RWPE2 (cell line): ENCODE measurements at regions not wholly inside any gene's neighbourhood (a gene's known extent, or its start where the extent isn't known, plus 50 kb on each side); places are given as distances from the start of the nearest gene placed in this dataset.

ENCODE experiments used
- ATAC-seq: fragments of 200-7000 bp; cut with Tn5 transposase; 3 replicates; pipeline ENCODE4 v1.9.1; 2021; ENCODE audit warnings: low read depth
- DNase-seq: peaks from one replicate; pipeline ENCODE4 v3.0.0-alpha.2; 2020; ENCODE audit warnings: low spot score
- H3K27ac ChIP-seq: fragments of 450-650 bp; 2 replicates; pipeline ENCODE4 v1.5.1; 2017; ENCODE audit warnings: mild to moderate bottlenecking; ENCODE audit not compliant: poor library complexity, severe bottlenecking
- H3K27me3 ChIP-seq: fragments of 250-450 bp; sonication (Bioruptor Pico); 2 replicates; pipeline ENCODE4 v1.5.1; 2021; ENCODE audit warnings: mild to moderate bottlenecking, moderate library complexity; ENCODE audit not compliant: insufficient read depth, poor library complexity, severe bottlenecking
- H3K36me3 ChIP-seq: fragments of 250-450 bp; sonication (Bioruptor Pico); 2 replicates; pipeline ENCODE4 v1.5.1; 2020; ENCODE audit warnings: low read depth, mild to moderate bottlenecking, moderate library complexity
- H3K4me1 ChIP-seq: fragments of 250-450 bp; sonication (Bioruptor Pico); 2 replicates; pipeline ENCODE4 v1.5.1; 2021; ENCODE audit warnings: mild to moderate bottlenecking, moderate library complexity; ENCODE audit not compliant: insufficient read depth, poor library complexity, severe bottlenecking
- H3K4me3 ChIP-seq: fragments of 250-450 bp; sonication (Bioruptor Pico); 2 replicates; pipeline ENCODE4 v1.5.1; 2021; ENCODE audit warnings: mild to moderate bottlenecking, moderate library complexity; ENCODE audit not compliant: severe bottlenecking
- H3K9me3 ChIP-seq: fragments of 250-450 bp; sonication (Bioruptor Pico); 2 replicates; pipeline ENCODE4 v1.5.1; 2021; ENCODE audit warnings: mild to moderate bottlenecking, moderate library complexity; ENCODE audit not compliant: severe bottlenecking
- TF ChIP-seq, protein P1 (sequence below): fragments of 450-650 bp; IDR thresholded peaks from one replicate; pipeline ENCODE4 v1.5.1; 2017; ENCODE audit warnings: mild to moderate bottlenecking, moderate library complexity; ENCODE audit not compliant: poor library complexity, severe bottlenecking

DNA sequence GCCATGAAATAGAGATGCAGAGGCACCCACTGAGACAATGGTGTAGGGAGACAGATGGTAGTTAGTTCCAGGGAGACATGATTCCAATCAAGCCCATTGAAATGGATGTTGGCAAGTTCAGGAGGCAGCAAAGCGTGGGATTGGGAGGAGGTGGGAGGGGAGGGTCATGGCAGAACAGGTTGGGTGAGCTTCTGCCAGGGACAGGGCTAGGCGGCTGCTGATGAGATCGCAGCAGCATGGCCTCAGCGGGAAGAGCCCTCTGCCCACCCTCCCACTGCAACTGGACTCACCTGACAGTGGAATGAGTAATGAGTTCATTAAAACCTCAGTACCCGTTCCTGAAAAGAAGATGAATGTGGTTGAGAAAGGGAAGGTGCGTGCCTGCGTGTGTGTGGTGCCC lies 418.2 kb downstream of the CDK5RAP2 start:
- Histone ChIP-seq H3K9me3 (no peaks in the 10 kb centered on the region), H3K4me1 (no peaks in the 10 kb centered on the region), H3K36me3 (no peaks in the 10 kb centered on the region), H3K27me3 (no peaks in the 10 kb centered on the region), H3K4me3 (no peak overlapping the region), H3K27ac (no peak overlapping the region)
- TF ChIP-seq, protein P1, sequence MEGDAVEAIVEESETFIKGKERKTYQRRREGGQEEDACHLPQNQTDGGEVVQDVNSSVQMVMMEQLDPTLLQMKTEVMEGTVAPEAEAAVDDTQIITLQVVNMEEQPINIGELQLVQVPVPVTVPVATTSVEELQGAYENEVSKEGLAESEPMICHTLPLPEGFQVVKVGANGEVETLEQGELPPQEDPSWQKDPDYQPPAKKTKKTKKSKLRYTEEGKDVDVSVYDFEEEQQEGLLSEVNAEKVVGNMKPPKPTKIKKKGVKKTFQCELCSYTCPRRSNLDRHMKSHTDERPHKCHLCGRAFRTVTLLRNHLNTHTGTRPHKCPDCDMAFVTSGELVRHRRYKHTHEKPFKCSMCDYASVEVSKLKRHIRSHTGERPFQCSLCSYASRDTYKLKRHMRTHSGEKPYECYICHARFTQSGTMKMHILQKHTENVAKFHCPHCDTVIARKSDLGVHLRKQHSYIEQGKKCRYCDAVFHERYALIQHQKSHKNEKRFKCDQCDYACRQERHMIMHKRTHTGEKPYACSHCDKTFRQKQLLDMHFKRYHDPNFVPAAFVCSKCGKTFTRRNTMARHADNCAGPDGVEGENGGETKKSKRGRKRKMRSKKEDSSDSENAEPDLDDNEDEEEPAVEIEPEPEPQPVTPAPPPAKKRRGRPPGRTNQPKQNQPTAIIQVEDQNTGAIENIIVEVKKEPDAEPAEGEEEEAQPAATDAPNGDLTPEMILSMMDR = no peak
- ATAC-seq (no peak), DNase-seq (no peak)

DNA sequence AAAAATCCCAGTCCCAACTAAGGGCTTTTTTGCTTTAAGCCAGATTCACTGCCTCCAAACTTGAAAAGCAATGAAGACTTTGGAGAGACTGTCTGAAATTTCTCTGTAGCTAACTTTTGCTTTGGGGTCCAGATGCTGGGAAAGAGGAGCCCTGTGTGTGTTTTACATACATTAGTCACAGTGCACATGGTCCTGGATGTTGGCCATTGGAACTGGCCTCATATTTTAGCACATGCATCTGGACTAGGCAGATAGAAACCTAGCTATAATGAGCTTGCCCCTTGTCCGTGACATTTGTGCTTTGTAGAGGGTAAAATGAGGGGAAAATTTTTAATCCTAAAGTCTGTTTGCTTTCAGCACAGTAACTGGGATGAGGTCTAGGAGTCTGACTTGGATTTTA lies 421.7 kb downstream of the CDK5RAP2 start:
- no peak for DNase-seq
- H3K36me3 ChIP-seq = no peaks in the 10 kb centered on the region
- no peaks in the 10 kb centered on the region for H3K9me3 ChIP-seq
- TF ChIP-seq, protein P1 = no peak
- H3K4me3 ChIP-seq = no peak overlapping the region
- no peak overlapping the region for H3K27ac ChIP-seq
- ATAC-seq = no peak
- no peaks in the 10 kb centered on the region for H3K4me1 ChIP-seq
- H3K27me3 ChIP-seq = no peaks in the 10 kb centered on the region

DNA sequence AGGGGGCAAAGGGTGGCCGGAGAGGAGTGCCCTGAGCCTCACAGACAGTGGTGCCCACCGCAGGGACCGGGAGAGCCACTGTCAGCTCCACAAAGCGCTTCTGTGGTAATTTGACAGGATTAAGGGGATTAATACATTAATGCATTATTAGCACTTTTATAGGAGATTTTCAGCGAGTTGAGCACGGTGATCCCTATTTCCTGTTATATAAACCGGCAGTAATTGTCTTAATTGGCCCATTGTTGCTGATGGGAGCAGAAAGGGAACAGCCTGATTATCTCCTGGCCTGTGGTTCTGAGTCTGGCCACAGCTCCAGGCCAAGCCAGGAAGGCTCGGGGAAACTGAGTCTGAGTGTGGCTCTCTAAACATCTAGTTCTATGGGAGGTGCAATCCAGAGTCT lies 423.6 kb downstream of the CDK5RAP2 start:
- H3K27me3 ChIP-seq = no peaks in the 10 kb centered on the region
- H3K27ac ChIP-seq = no peak overlapping the region
- ATAC-seq (no peak), DNase-seq (no peak)
- H3K4me1 ChIP-seq = no peaks in the 10 kb centered on the region
- H3K4me3 ChIP-seq = no peak overlapping the region
- H3K36me3 ChIP-seq = no peaks in the 10 kb centered on the region
- no peaks in the 10 kb centered on the region for H3K9me3 ChIP-seq
- TF ChIP-seq, protein P1 = no peak

DNA sequence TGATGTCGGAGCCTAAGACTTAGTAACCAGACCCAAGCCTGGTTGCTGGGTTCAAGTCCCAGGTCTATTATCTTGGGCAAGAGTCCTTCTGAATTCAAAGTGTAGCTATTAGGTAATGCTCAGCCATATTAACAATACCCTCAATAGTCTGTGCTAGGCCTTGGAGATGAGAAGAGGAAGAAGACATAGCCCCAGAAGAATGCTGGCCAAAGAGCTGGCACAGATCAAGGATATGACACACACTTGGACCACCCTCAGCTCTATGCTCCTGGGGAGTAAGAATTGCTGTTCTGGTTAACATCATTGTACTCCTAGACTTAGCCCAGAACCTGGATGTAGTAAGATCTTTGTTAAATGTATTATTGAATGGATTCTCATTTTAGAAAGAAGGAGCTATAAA lies 426.7 kb downstream of the CDK5RAP2 start:
- H3K27me3 ChIP-seq = no peaks in the 10 kb centered on the region
- no peaks in the 10 kb centered on the region for H3K9me3 ChIP-seq
- no peaks in the 10 kb centered on the region for H3K4me1 ChIP-seq
- no peak for DNase-seq
- no peak overlapping the region for H3K27ac ChIP-seq
- no peak overlapping the region for H3K4me3 ChIP-seq
- no peak for ATAC-seq
- TF ChIP-seq, protein P1 = no peak
- no peaks in the 10 kb centered on the region for H3K36me3 ChIP-seq

DNA sequence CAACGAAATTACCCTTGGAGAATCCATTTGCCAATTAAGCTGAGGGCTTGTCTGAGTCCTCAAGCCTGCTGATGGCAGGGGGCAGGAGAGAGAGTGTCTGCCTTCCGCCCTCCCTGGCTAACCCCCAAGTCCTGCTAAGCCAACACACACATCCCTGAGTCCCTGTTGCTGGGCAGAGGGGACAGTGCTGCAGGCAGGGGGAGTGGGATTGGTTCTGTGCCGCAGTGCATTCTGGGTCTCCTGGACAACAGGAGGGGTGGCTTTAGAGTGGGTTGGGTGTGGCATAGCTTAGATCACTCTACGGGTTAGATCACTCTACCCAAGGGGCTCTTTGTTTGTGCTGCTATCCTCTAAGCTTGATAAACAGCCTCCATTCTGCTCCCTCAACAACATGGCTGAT lies 427.7 kb downstream of the CDK5RAP2 start:
- Histone ChIP-seq H3K27ac (no peak overlapping the region), H3K27me3 (no peaks in the 10 kb centered on the region), H3K9me3 (no peaks in the 10 kb centered on the region), H3K4me3 (no peak overlapping the region), H3K4me1 (no peaks in the 10 kb centered on the region), H3K36me3 (no peaks in the 10 kb centered on the region)
- TF ChIP-seq, protein P1 = no peak
- DNase-seq (no peak), ATAC-seq (no peak)
